Colonic mucosa (tissue), 4 donors: ENCODE measurements at regions not wholly inside any gene's neighbourhood (a gene's known extent, or its start where the extent isn't known, plus 50 kb on each side); places are given as distances from the start of the nearest gene placed in this dataset.

Source experiments
- DNase-seq: peaks from one replicate; pipeline ENCODE4 v3.0.0-alpha.2; 2020
- H3K27ac ChIP-seq: fragments of 200-600 bp; one replicate; pipeline ENCODE4 v1.8.0; 2021
- H3K27me3 ChIP-seq: fragments of 200-600 bp; one replicate; pipeline ENCODE4 v1.8.0; 2021
- H3K36me3 ChIP-seq: fragments of 200-600 bp; one replicate; pipeline ENCODE4 v1.8.0; 2021
- H3K4me1 ChIP-seq: fragments of 200-600 bp; one replicate; pipeline ENCODE4 v1.8.0; 2021; ENCODE audit warnings: mild to moderate bottlenecking
- H3K4me3 ChIP-seq: fragments of 200-600 bp; one replicate; pipeline ENCODE4 v1.8.0; 2021
- H3K9ac ChIP-seq, 2 donors: one replicate each; pipeline ENCODE4 v1.7.0; 2013; ENCODE audit warnings: control low read depth in 2 of 2, low read depth in 2 of 2, low read length in 2 of 2
- H3K9me3 ChIP-seq: fragments of 200-600 bp; one replicate; pipeline ENCODE4 v1.8.0; 2021
- CTCF ChIP-seq: fragments of 200-600 bp; IDR thresholded peaks from one replicate; pipeline ENCODE4 v1.8.0; 2022; ENCODE audit warnings: antibody characterized with exemption, mild to moderate bottlenecking
- intact Hi-C: fragments of 100-400 bp; cut with DNase I; formaldehyde crosslinking; loops from one replicate; pipeline ENCODE4 v1.14.1; 2022
- donor health status: healthy.
- donor health status: DM: no; HTN: no; CAD: no.
- donor health status: DM: no; HTN: no; CAD: no.

GRCh38 chr3:190208196-190208595 is 87.5 kb upstream of the P3H2 start:
- no peak for TF ChIP-seq CTCF
- intact Hi-C loops: no loop called here
- Histone ChIP-seq H3K27me3 (no peaks in the 10 kb centered on the region), H3K4me1 (no peaks in the 10 kb centered on the region), H3K9ac (no peak overlapping the region), H3K9me3 (no peaks in the 10 kb centered on the region), H3K4me3 (no peak overlapping the region), H3K36me3 (no peaks in the 10 kb centered on the region), H3K27ac (no peak overlapping the region)
- no peak for DNase-seq

GRCh38 chr3:190205739-190206138 is 85.0 kb upstream of the P3H2 start:
- no peak for DNase-seq
- Histone ChIP-seq H3K4me1 (no peaks in the 10 kb centered on the region), H3K36me3 (no peaks in the 10 kb centered on the region), H3K27ac (no peak overlapping the region), H3K4me3 (no peak overlapping the region), H3K9me3 (no peaks in the 10 kb centered on the region), H3K9ac (no peak overlapping the region), H3K27me3 (no peaks in the 10 kb centered on the region)
- intact Hi-C loops: no loop called here
- no peak for TF ChIP-seq CTCF

- Histone ChIP-seq H3K4me1 (no peaks in the 10 kb centered on the region), H3K36me3 (no peaks in the 10 kb centered on the region), H3K27ac (no peak overlapping the region), H3K4me3 (no peak overlapping the region), H3K27me3 (no peaks in the 10 kb centered on the region), H3K9ac (no peak overlapping the region), H3K9me3 (no peaks in the 10 kb centered on the region)
- DNase-seq: no peak
- TF ChIP-seq CTCF: no peak
- intact Hi-C loops: loop anchor here (5.0 kb wide), 1 partner anchor 187 kb away; no protein-coding TSS in a partner anchor
Measured at GRCh38 chr3:190204200-190204599, 83.5 kb upstream of the P3H2 start.

- no peak overlapping the region for H3K9ac ChIP-seq
- intact Hi-C loops: no loop called here
- TF ChIP-seq CTCF: no peak
- DNase-seq: no peak
- H3K4me3 ChIP-seq: no peak overlapping the region
- no peaks in the 10 kb centered on the region for H3K9me3 ChIP-seq
- no peaks in the 10 kb centered on the region for H3K27me3 ChIP-seq
- H3K4me1 ChIP-seq: no peaks in the 10 kb centered on the region
- H3K27ac ChIP-seq: no peak overlapping the region
- no peaks in the 10 kb centered on the region for H3K36me3 ChIP-seq
Measured at GRCh38 chr3:190197346-190197763, 76.7 kb upstream of the P3H2 start.

GRCh38 chr3:190194506-190194905 is 73.8 kb upstream of the P3H2 start:
- no peak overlapping the region for H3K27ac ChIP-seq
- TF ChIP-seq CTCF: no peak

GRCh38 chr3:190193210-190193609 is 72.5 kb upstream of the P3H2 start:
- Histone ChIP-seq H3K9me3 (no peaks in the 10 kb centered on the region), H3K36me3 (no peaks in the 10 kb centered on the region), H3K9ac (no peak overlapping the region), H3K27ac (no peak overlapping the region), H3K4me3 (no peak overlapping the region), H3K27me3 (no peaks in the 10 kb centered on the region), H3K4me1 (no peaks in the 10 kb centered on the region)
- intact Hi-C loops: no loop called here
- no peak for DNase-seq
- TF ChIP-seq CTCF: no peak

More at GRCh38 chr3:190194506-190194905, 73.8 kb upstream of the P3H2 start:
- Histone ChIP-seq H3K9me3 (no peaks in the 10 kb centered on the region), H3K9ac (no peak overlapping the region), H3K4me1 (no peaks in the 10 kb centered on the region), H3K27me3 (no peaks in the 10 kb centered on the region), H3K4me3 (no peak overlapping the region), H3K36me3 (no peaks in the 10 kb centered on the region)
- no peak for DNase-seq
- intact Hi-C loops: no loop called here
